Stimulated activated naive CD8-positive, alpha-beta T cell treated with anti-CD3 and anti-CD28 coated beads, Interleukin-15, amount 100 ng/mL, for 72 hours (primary cell): ENCODE measurements at regions not wholly inside any gene's neighbourhood (a gene's known extent, or its start where the extent isn't known, plus 50 kb on each side); places are given as distances from the start of the nearest gene placed in this dataset.
"Not testable (repeated sequence)": the region's sequence is repeated elsewhere in the genome, so short reads cannot be mapped to it uniquely, and the experiment has no call there.

Source experiments
- ATAC-seq: fragments of 150-1000 bp; cut with Tn5 transposase; 2 replicates; pipeline ENCODE4 v1.10.0; 2021; ENCODE audit warnings: mild to moderate bottlenecking, moderate library complexity
- DNase-seq, 2 donors: peaks; one replicate each; pipeline ENCODE4 v3.0.0; 2021 to 2022
- H3K27ac Mint-ChIP-seq, 2 donors: one replicate each; pipeline ENCODE4 v1.8.0; 2022; ENCODE audit warnings: mild to moderate bottlenecking in 2 of 2, mixed read lengths in 2 of 2, moderate library complexity in 2 of 2
- H3K27me3 Mint-ChIP-seq: one replicate; pipeline ENCODE4 v1.8.0; 2022; ENCODE audit warnings: mixed read lengths
- H3K4me1 Mint-ChIP-seq: one replicate; pipeline ENCODE4 v1.8.0; 2022; ENCODE audit warnings: mild to moderate bottlenecking, mixed read lengths
- H3K4me3 Mint-ChIP-seq, 2 donors: one replicate each; pipeline ENCODE4 v1.8.0; 2022; ENCODE audit warnings: mild to moderate bottlenecking in 2 of 2, mixed read lengths in 2 of 2, moderate library complexity in 1 of 2
- H3K9me3 Mint-ChIP-seq, 2 donors: one replicate each; pipeline ENCODE4 v1.8.0; 2022; ENCODE audit warnings: mixed read lengths in 2 of 2

GRCh38 chr2:236342951-236343350, 78.7 kb upstream of the ASB18 start:
- Mint-ChIP-seq H3K27me3 (no peaks in the 10 kb centered on the region), H3K27ac (no peak overlapping the region), H3K4me3 (no peak overlapping the region), H3K4me1 (peaks cover 7% of the 10 kb centered on the region), H3K9me3 (no peaks in the 10 kb centered on the region)
- DNase-seq = no peak
- no peak for ATAC-seq

DNA sequence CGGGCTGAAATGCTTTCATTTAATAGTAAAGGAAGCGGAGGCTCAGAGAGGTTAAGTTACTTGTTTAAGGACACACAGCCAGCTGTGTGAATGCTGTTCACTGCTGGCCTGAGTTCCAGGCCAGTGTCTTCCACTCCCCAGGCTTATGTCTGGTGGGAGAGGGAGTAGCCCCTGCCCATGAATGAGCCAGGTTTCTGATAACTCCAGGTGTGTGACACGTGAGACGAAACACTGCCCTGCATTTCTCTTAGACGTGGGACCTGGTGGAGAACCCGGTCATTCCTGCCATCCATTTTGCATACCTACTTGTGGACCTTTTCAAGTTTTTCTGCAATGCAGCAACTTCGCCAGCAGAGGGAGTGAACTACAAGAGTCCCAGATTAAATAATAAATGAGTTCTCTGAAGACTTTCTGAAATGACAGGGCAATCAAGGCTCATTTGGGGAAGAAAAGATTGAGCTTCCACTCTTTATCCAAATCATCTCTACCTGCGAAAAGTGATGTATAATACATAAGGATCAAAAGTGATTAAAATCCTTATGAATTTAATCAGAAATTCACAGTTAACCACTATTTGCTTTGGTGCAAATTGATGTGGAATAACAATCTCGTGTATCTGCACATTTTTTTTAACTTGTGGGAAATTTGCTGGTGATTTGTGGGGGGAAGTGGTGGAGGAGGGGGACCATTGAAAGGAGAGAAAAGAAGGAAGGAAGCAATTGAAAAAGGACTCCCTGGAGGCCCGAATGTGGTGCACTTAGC, 79.4 kb upstream of the ASB18 start:
- Mint-ChIP-seq H3K9me3 (no peaks in the 10 kb centered on the region), H3K4me3 (no peak overlapping the region), H3K27ac (no peak overlapping the region), H3K4me1 (peaks cover 7% of the 10 kb centered on the region), H3K27me3 (no peaks in the 10 kb centered on the region)
- no peak for ATAC-seq
- DNase-seq = peak; percentile 36 to 44

DNA sequence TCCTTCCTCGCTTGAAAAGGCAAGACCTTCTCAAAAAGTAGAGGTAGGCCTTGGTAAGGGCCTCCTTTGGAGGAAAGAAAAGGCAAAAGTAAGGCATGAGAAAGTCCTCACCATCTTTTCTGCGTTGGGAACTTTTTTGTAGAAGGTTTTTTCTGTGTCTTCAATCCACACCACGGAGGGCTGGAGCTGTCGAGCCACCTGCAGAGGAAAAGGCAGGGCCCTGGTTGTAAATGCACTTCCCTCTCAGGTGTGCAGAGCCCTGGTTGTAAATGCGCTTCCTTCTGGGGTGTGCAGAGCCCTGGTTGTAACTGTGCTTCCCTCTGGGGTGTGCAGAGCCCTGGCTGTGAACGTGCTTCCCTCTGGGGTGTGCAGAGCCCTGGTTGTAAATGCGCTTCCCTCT, 80.2 kb upstream of the ASB18 start:
- no peak for DNase-seq
- ATAC-seq = no peak
- H3K27me3 Mint-ChIP-seq = no peaks in the 10 kb centered on the region

DNA sequence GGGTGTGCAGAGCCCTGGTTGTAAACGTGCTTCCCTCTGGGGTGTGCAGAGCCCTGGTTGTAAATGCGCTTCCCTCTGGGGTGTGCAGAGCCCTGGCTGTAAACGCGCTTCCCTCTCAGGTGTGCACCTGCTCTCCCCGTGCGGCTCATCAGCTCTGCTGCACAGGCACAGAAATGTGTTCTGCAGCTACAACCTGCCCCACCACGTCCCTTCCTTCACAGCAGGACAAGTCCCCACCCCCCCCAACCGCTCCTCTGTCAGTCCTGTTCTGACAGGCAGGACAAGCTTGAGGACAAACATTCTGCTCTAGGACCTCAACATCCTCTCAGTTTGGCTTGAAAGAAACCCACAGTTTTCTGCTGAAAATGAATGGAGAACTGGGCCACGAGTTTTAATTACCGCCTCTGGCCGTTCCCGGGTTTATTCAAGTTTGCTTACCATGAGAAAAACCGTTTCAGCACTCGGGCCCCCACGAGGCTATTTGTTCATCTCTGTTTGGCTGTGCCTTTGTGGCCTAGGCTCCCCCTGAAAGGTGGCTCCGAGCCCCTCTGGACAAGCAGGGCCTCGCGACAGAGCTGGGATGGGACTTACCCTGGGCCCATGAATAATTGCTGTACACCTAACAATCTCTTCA, 81.0 kb upstream of the ASB18 start:
- ATAC-seq (no peak), DNase-seq (no peak)
- Mint-ChIP-seq H3K9me3 (no peaks in the 10 kb centered on the region), H3K4me3 (no peak overlapping the region), H3K4me1 (no peaks in the 10 kb centered on the region), H3K27me3 (no peaks in the 10 kb centered on the region), H3K27ac (no peak overlapping the region)

More for the DNA sequence above, 80.2 kb upstream of the ASB18 start:
- no peak overlapping the region for H3K4me3 Mint-ChIP-seq
- H3K27ac Mint-ChIP-seq = no peak overlapping the region
- no peaks in the 10 kb centered on the region for H3K9me3 Mint-ChIP-seq
- H3K4me1 Mint-ChIP-seq = no peaks in the 10 kb centered on the region

GRCh38 chr2:236346366-236346765, 82.2 kb upstream of the ASB18 start:
- Mint-ChIP-seq H3K27me3 (no peaks in the 10 kb centered on the region), H3K9me3 (no peaks in the 10 kb centered on the region), H3K4me3 (no peak overlapping the region), H3K27ac (no peak overlapping the region), H3K4me1 (no peaks in the 10 kb centered on the region)
- ATAC-seq (no peak), DNase-seq (no peak)

- Mint-ChIP-seq H3K27me3 (peaks cover 10% of the 10 kb centered on the region), H3K4me3 (no peak overlapping the region), H3K27ac (no peak overlapping the region), H3K4me1 (peaks cover 4% of the 10 kb centered on the region), H3K9me3 (no peaks in the 10 kb centered on the region)
- DNase-seq = no peak
- no peak for ATAC-seq
Measured at GRCh38 chr2:236348279-236348678, 84.1 kb upstream of the ASB18 start.

DNA sequence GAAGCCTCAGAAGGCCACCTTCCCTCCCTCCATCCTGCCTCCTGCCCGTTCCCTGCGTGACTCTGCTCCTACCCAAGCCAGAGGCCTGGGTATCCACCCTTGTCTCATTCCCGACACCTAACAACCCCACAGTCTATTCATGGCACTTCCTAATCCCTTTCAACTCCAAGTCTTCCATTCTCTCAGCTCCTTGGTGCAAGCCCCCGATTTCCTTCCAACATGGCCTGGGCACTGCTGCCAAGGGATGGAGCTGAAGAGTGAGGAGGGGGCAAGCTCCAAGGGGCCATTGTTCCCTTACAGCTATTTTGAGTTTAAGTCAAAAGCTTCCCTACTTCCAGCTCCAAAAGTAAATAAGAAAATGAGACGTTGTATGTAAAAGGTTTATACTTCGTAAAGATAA, 84.8 kb upstream of the ASB18 start:
- no peak for ATAC-seq
- no peak overlapping the region for H3K4me3 Mint-ChIP-seq
- H3K27ac Mint-ChIP-seq = no peak overlapping the region
- peaks cover 5% of the 10 kb centered on the region for H3K4me1 Mint-ChIP-seq
- DNase-seq = no peak
- no peaks in the 10 kb centered on the region for H3K9me3 Mint-ChIP-seq
- H3K27me3 Mint-ChIP-seq = peaks cover 10% of the 10 kb centered on the region

- H3K9me3 Mint-ChIP-seq = no peaks in the 10 kb centered on the region
- H3K27me3 Mint-ChIP-seq = peaks cover 10% of the 10 kb centered on the region
- H3K4me3 Mint-ChIP-seq = no peak overlapping the region
- no peak overlapping the region for H3K27ac Mint-ChIP-seq
- H3K4me1 Mint-ChIP-seq = peaks cover 5% of the 10 kb centered on the region
- DNase-seq (no peak), ATAC-seq (no peak)
Measured at GRCh38 chr2:236350426-236350825, 86.2 kb upstream of the ASB18 start.

- H3K27ac Mint-ChIP-seq = no peak overlapping the region
- H3K4me1 Mint-ChIP-seq = peaks cover 5% of the 10 kb centered on the region
- H3K4me3 Mint-ChIP-seq = no peak overlapping the region
- no peaks in the 10 kb centered on the region for H3K9me3 Mint-ChIP-seq
- DNase-seq (no peak), ATAC-seq (peak; percentile 19)
- H3K27me3 Mint-ChIP-seq = peaks cover 10% of the 10 kb centered on the region
Measured at GRCh38 chr2:236351966-236352525, 87.8 kb upstream of the ASB18 start.

- Mint-ChIP-seq H3K4me3 (no peak overlapping the region), H3K27me3 (peaks cover 10% of the 10 kb centered on the region), H3K27ac (no peak overlapping the region), H3K4me1 (peaks cover 5% of the 10 kb centered on the region), H3K9me3 (no peaks in the 10 kb centered on the region)
- DNase-seq = peak in 1 of 2 donors; percentile 25
- no peak for ATAC-seq
Measured at GRCh38 chr2:236352761-236353593, 88.8 kb upstream of the ASB18 start.

DNA sequence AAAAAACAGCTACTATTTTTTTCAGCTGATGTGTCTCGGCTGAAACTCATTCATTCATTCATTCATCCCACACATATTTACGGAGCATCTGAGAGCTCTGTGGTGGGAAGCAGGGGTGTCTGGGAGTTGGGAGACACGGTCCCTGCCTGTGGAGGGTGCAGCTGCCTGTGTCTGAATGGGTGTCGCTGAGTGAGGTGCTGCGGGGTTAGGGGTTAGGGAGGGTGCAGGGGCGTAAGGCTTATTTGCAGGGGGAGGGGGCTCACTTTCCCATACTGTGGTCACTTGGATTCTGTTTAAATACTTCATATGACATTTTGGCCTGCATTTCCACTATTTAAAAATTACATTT, 89.4 kb upstream of the ASB18 start:
- Mint-ChIP-seq H3K9me3 (no peaks in the 10 kb centered on the region), H3K4me3 (no peak overlapping the region), H3K4me1 (peaks cover 5% of the 10 kb centered on the region), H3K27me3 (peaks cover 10% of the 10 kb centered on the region), H3K27ac (no peak overlapping the region)
- ATAC-seq = no peak
- no peak for DNase-seq

GRCh38 chr2:236354056-236354940, 90.1 kb upstream of the ASB18 start:
- no peaks in the 10 kb centered on the region for H3K9me3 Mint-ChIP-seq
- no peak for DNase-seq
- H3K4me1 Mint-ChIP-seq = peaks cover 8% of the 10 kb centered on the region
- ATAC-seq = peak; percentile 38
- no peak overlapping the region for H3K27ac Mint-ChIP-seq
- peaks cover 10% of the 10 kb centered on the region for H3K27me3 Mint-ChIP-seq
- no peak overlapping the region for H3K4me3 Mint-ChIP-seq

DNA sequence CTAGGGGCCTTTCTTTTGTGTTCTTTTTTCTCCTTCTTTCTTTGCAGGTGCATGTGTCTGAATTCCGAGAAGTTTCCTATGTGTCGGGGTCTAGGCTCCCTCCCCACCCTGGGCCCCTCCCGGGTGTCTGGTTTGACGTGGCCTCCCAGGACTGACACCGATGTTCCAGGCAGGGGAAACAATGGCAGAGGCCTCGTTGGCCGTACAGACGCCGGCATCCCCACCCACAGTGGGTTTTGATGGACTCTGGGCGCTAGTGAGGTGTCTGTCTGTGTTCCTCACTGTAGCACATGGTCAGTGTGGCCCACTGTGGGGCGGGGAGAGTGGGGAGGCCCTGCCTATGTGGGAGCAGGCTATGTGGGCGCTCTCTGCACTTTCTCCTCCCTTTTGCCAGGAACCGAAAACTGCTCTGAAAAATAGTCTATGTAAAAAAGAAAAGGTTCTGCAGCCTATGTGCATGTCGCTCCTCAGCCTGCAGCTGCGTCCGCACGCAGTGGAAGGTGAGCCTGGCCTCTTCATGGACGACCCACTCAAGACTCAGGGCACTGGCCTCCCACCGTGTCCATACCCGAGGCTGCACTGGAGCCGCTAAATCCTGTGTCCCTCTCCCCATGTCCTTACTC, 90.9 kb upstream of the ASB18 start:
- H3K27ac Mint-ChIP-seq = no peak overlapping the region
- H3K27me3 Mint-ChIP-seq = peaks cover 10% of the 10 kb centered on the region
- no peaks in the 10 kb centered on the region for H3K9me3 Mint-ChIP-seq
- DNase-seq = no peak
- peaks cover 13% of the 10 kb centered on the region for H3K4me1 Mint-ChIP-seq
- ATAC-seq = peak; percentile 16
- H3K4me3 Mint-ChIP-seq = no peak overlapping the region

DNA sequence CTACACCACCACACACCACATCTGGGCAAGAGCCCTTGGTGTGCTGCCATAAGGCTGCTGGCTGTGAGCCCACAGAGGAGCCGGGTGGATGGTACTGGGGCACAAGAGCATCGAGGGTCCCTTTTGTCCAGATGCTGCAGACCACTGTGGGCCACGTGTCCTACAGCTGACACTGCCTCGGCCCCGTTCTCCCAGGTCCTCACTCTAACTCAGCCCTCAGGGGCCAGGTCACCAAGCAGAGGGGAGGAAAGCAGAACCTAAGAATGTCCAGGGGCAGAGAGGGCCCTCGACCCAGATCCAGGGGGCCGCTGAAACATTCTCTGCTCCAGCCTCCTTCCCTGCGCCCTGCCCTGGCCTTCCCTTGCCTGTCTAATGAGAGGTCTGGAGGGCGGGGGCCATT, 91.7 kb upstream of the ASB18 start:
- DNase-seq (no peak), ATAC-seq (no peak)
- peaks cover 13% of the 10 kb centered on the region for H3K4me1 Mint-ChIP-seq
- H3K27me3 Mint-ChIP-seq = peaks cover 10% of the 10 kb centered on the region
- H3K4me3 Mint-ChIP-seq = no peak overlapping the region
- no peaks in the 10 kb centered on the region for H3K9me3 Mint-ChIP-seq
- H3K27ac Mint-ChIP-seq = peak overlapping the region in 1 of 2 donors; percentile 62

- not testable (repeated sequence) for H3K4me3 Mint-ChIP-seq, H3K9me3 Mint-ChIP-seq, ATAC-seq, DNase-seq, H3K27me3 Mint-ChIP-seq, H3K27ac Mint-ChIP-seq
- peaks cover 13% of the 10 kb centered on the region for H3K4me1 Mint-ChIP-seq
Measured at GRCh38 chr2:236356321-236356720, 92.1 kb upstream of the ASB18 start.
